ENCODE measurements at regions not wholly inside any gene's neighbourhood (a gene's known extent, or its start where the extent isn't known, plus 50 kb on each side); places are given as distances from the start of the nearest gene placed in this dataset.

GRCh38 chr1:30249446-30250337 is 473.7 kb downstream of the MATN1 start:
- TF ChIP-seq CTCF (IDR thresholded peaks at IDR 0.05; ENCODE audit: insufficient read depth, low read depth, low read length, missing control alignments): no peak
- H3K4me3 ChIP-seq (ENCODE audit: low read length): no peak overlapping the region
- DNase-seq (ENCODE audit: low read depth): no peak

DNA sequence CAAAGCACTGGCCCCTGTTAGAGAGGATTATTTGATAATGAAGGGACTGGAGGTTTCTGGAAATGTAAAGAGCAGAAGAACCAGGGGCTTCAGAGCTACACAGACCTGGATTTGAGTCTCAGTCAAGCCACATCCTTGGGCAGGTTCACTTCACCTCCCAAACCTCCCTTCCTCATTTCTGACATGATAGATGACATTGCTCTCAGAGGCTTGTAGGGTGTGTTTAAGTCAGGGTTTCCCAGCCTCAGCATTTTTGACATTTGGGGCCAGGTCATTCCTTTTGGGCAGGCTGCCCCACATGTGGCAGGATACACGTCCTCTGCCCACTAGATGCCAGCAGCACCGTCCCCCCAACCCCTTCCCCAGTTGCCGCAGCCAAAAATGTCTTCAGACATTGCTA is 474.6 kb downstream of the MATN1 start:
- no peak overlapping the region for H3K4me3 ChIP-seq (ENCODE audit: low read length)
- TF ChIP-seq CTCF (IDR thresholded peaks at IDR 0.05; ENCODE audit: insufficient read depth, low read depth, low read length, missing control alignments): no peak
- no peak for DNase-seq (ENCODE audit: low read depth)

GRCh38 chr1:30248373-30248772 is 475.0 kb downstream of the MATN1 start:
- H3K4me3 ChIP-seq (ENCODE audit: low read length): no peak overlapping the region
- TF ChIP-seq CTCF (IDR thresholded peaks at IDR 0.05; ENCODE audit: insufficient read depth, low read depth, low read length, missing control alignments): no peak
- DNase-seq (ENCODE audit: low read depth): no peak

DNA sequence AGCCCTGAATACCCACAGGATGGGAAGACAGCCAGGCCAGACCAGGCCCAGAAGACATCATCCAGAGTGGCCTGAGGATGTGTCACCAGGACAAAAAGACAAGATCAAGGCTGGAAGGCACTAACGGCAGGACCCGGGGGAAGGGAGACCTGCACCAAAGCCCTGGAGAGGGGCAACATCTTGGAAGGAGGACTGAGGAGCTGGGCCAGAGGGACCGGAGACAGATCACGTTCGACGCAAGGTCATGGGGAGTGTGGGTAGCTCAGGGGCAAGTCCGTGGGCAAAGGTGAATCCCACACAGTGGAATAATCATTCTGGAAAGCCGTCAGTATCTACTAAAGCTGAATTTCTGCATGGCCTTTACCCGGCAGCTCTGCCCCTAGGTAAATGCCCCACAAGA is 478.6 kb downstream of the MATN1 start:
- no peak overlapping the region for H3K4me3 ChIP-seq (ENCODE audit: low read length)
- DNase-seq (ENCODE audit: low read depth): no peak
- TF ChIP-seq CTCF (IDR thresholded peaks at IDR 0.05; ENCODE audit: insufficient read depth, low read depth, low read length, missing control alignments): no peak

DNA sequence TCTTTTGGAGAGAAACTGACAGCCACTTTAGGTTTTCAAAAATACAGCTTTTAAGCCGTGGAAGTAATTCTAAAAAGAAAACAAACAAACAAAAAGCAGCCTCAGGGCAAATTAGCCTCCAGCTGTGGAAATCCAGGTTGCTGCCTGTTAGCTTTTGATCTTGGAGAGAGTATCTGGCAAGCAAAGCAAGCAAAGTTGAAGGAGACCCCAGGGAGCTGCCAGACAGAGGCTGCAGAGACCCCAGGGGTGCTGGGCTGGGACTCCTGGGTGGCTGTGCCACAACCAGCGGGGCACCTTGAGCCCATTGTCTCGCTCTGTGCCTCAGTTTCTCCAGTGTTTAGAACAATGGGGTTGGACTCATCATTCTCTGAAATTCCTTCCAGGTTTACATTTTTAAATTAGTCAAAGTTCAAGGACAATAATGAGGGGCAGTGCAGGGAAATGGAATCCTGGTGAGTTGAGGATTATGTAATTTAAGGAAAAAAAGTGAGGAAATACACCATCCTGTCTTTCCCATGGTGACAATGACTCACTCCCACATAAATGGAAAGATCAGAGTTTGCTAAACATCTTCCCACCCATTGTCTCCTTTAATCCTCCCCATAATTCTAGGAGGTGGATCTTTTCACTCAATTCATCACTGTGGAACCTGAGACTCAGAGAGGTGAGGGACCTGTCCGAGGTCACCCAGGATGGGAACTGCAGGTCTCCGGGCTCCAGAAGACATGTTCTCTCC is 480.5 kb downstream of the MATN1 start:
- no peak for DNase-seq (ENCODE audit: low read depth)
- no peak for TF ChIP-seq CTCF (IDR thresholded peaks at IDR 0.05; ENCODE audit: insufficient read depth, low read depth, low read length, missing control alignments)

DNA sequence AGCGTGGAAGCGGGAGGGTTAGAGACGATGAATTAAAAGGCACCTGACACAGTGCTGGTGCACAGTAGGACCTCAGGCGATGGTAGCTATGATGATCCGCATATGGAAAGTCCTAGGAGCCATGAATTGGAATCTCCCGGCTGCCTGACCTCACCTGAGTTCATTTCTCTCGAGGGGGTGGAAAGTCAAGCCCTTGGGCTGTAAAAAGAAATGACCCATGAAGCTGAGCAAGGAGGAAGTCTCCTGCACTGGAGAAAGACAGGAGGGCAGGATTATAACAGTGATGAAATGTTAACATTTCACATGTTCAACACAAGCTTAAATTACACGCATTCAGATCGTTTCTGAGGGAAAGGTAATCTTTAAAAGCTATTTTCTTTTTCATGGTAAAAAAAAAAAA is 481.2 kb downstream of the MATN1 start:
- no peak for TF ChIP-seq CTCF (IDR thresholded peaks at IDR 0.05; ENCODE audit: insufficient read depth, low read depth, low read length, missing control alignments)
- DNase-seq (ENCODE audit: low read depth): no peak
- no peak overlapping the region for H3K4me3 ChIP-seq (ENCODE audit: low read length)

More for the DNA sequence above, 480.5 kb downstream of the MATN1 start:
- no peak overlapping the region for H3K4me3 ChIP-seq (ENCODE audit: low read length)

All from epithelial cell of esophagus (primary cell).